DMS114 treated with DMSO at 0.1 percent for 48 hours (cell line): ENCODE measurements at regions not wholly inside any gene's neighbourhood (a gene's known extent, or its start where the extent isn't known, plus 50 kb on each side); places are given as distances from the start of the nearest gene placed in this dataset.

Experiments used
- DNase-seq: peaks from one replicate; lab custom pipeline; 2025; ENCODE audit not compliant: unreplicated experiment; lab: John Stamatoyannopoulos, UW

GRCh38 chr10:31720546-31720945, 208.1 kb downstream of the ARHGAP12 start:
- DNase-seq: no peak

GRCh38 chr10:31709476-31709875, 219.2 kb downstream of the ARHGAP12 start:
- DNase-seq: no peak

GRCh38 chr10:31709028-31709427, 219.6 kb downstream of the ARHGAP12 start:
- no peak for DNase-seq

GRCh38 chr10:31708474-31708873, 220.2 kb downstream of the ARHGAP12 start:
- no peak for DNase-seq

- DNase-seq: no peak
These were observed 220.6 kb downstream of the ARHGAP12 start for GRCh38 chr10:31708046-31708445.

GRCh38 chr10:31707093-31708039, 221.3 kb downstream of the ARHGAP12 start:
- no peak for DNase-seq

GRCh38 chr10:31706464-31707092, 222.1 kb downstream of the ARHGAP12 start:
- no peak for DNase-seq

GRCh38 chr10:31705136-31705535, 223.5 kb downstream of the ARHGAP12 start:
- DNase-seq: no peak

GRCh38 chr10:31704195-31704594, 224.4 kb downstream of the ARHGAP12 start:
- no peak for DNase-seq

GRCh38 chr10:31702954-31703353, 225.7 kb downstream of the ARHGAP12 start:
- DNase-seq: no peak

GRCh38 chr10:31702005-31702404, 226.6 kb downstream of the ARHGAP12 start:
- DNase-seq: no peak

- DNase-seq: no peak
These were observed 227.1 kb downstream of the ARHGAP12 start for GRCh38 chr10:31701546-31701945.

GRCh38 chr10:31700181-31700611, 228.4 kb downstream of the ARHGAP12 start:
- no peak for DNase-seq

- DNase-seq: no peak
These were observed 230.3 kb downstream of the ARHGAP12 start for GRCh38 chr10:31698181-31698830.

GRCh38 chr10:31697271-31698180, 231.1 kb downstream of the ARHGAP12 start:
- DNase-seq: no peak

GRCh38 chr10:31694929-31695837, 233.4 kb downstream of the ARHGAP12 start:
- DNase-seq: no peak

GRCh38 chr10:31694126-31694685, 234.4 kb downstream of the ARHGAP12 start:
- no peak for DNase-seq

- DNase-seq: no peak
These were observed 235.1 kb downstream of the ARHGAP12 start for GRCh38 chr10:31693491-31693890.

GRCh38 chr10:31689233-31689632, 239.4 kb downstream of the ARHGAP12 start:
- no peak for DNase-seq
